Hepatocyte (in vitro differentiated cells): ENCODE measurements at regions not wholly inside any gene's neighbourhood (a gene's known extent, or its start where the extent isn't known, plus 50 kb on each side); places are given as distances from the start of the nearest gene placed in this dataset.

ENCODE experiments used
- DNase-seq: peaks from one replicate; pipeline ENCODE4 v3.0.0-alpha.2; 2016; ENCODE audit warnings: low spot score
- H2AFZ ChIP-seq: fragments of 200-600 bp; sonication (generic); 2 replicates; pipeline ENCODE4 v1.6.0; 2016; ENCODE audit warnings: antibody characterized with exemption, mild to moderate bottlenecking
- H3K27ac ChIP-seq: fragments of 200-600 bp; sonication (generic); 2 replicates; pipeline ENCODE4 v1.5.1; 2016; ENCODE audit warnings: mild to moderate bottlenecking
- H3K27me3 ChIP-seq: fragments of 200-600 bp; sonication (generic); 2 replicates; pipeline ENCODE4 v1.6.1; 2016
- H3K36me3 ChIP-seq: fragments of 200-600 bp; sonication (generic); replicated peaks from 2 replicates; pipeline ENCODE4 v1.5.1; 2016; ENCODE audit warnings: low read depth; ENCODE audit not compliant: insufficient read depth
- H3K4me1 ChIP-seq: fragments of 200-600 bp; sonication (generic); 2 replicates; pipeline ENCODE4 v1.5.1; 2016; ENCODE audit warnings: mild to moderate bottlenecking, moderate library complexity; ENCODE audit not compliant: insufficient read depth
- H3K4me2 ChIP-seq: fragments of 200-600 bp; sonication (generic); 2 replicates; pipeline ENCODE4 v1.6.0; 2016
- H3K4me3 ChIP-seq: fragments of 200-600 bp; sonication (generic); 2 replicates; pipeline ENCODE4 v1.5.1; 2016; ENCODE audit warnings: mild to moderate bottlenecking
- H3K79me2 ChIP-seq: fragments of 200-600 bp; sonication (generic); 2 replicates; pipeline ENCODE4 v1.6.0; 2017; ENCODE audit warnings: mild to moderate bottlenecking
- H3K9me2 ChIP-seq: fragments of 200-600 bp; sonication (generic); replicated peaks from 2 replicates; pipeline ENCODE4 v1.6.0; 2017; ENCODE audit warnings: mild to moderate bottlenecking; ENCODE audit not compliant: insufficient read depth
- H3K9me3 ChIP-seq: fragments of 200-600 bp; sonication (generic); 2 replicates; pipeline ENCODE4 v1.5.1; 2016; ENCODE audit warnings: low read depth, mild to moderate bottlenecking
- H4K20me1 ChIP-seq: fragments of 200-600 bp; sonication (generic); 2 replicates; pipeline ENCODE4 v1.6.0; 2016; ENCODE audit warnings: mild to moderate bottlenecking; ENCODE audit not compliant: insufficient read depth, poor library complexity, severe bottlenecking
- EZH2 ChIP-seq: fragments of 200-600 bp; sonication (generic); IDR thresholded peaks from 2 replicates; pipeline ENCODE4 v1.6.1; 2016; ENCODE audit warnings: antibody characterized with exemption, mild to moderate bottlenecking, borderline replicate concordance
- EZH2phosphoT487 ChIP-seq: fragments of 200-600 bp; sonication (generic); IDR thresholded peaks from one replicate; pipeline ENCODE4 v1.6.1; 2018; ENCODE audit warnings: antibody characterized with exemption, mild to moderate bottlenecking, low read depth, moderate library complexity; ENCODE audit not compliant: unreplicated experiment, severe bottlenecking
- WGBS: methylation state at CpG from one replicate; pipeline ENCODE4 v1.1.6; 2016; ENCODE audit warnings: low lambda C conversion rate; ENCODE audit errors: missing lambda C conversion rate; 5-methylcytosine and 5-hydroxymethylcytosine counted together
- TF ChIP-seq, protein P1 (sequence below): fragments of 200-600 bp; sonication (generic); IDR thresholded peaks from 2 replicates; pipeline ENCODE4 v1.5.1; 2016; ENCODE audit warnings: antibody characterized with exemption, mild to moderate bottlenecking; ENCODE audit not compliant: poor library complexity

DNA sequence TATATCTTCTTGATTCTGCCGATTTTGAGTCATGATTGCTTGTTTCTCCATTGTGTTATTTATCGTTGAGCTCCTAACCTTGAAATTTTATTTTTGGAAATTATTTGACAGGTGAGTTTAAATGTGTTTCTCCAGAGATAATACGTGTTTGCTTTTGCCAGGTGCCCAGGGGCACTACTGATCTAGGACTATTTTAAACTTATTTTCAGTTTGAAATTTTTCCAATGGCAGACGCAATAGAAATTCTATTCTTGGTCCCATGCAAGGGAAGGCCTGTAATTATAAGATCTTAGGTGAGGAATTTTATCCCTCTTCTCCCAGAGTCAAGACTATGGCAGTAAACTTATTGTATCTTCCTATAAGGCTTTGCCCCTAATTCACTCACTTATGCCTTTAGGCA is 252.8 kb downstream of the AEBP2 start:
- Histone ChIP-seq H3K27ac (no peak overlapping the region), H3K27me3 (no peaks in the 10 kb centered on the region), H4K20me1 (no peaks in the 10 kb centered on the region), H3K9me2 (no peaks in the 10 kb centered on the region), H3K79me2 (no peaks in the 10 kb centered on the region), H3K9me3 (no peaks in the 10 kb centered on the region), H2AFZ (no peak overlapping the region), H3K4me1 (no peaks in the 10 kb centered on the region), H3K4me2 (no peak overlapping the region), H3K4me3 (no peak overlapping the region), H3K36me3 (no peaks in the 10 kb centered on the region)
- WGBS, result 93% methylated on average over 4 of the region's 4 CpGs
- TF ChIP-seq EZH2phosphoT487 (no peak), EZH2 (no peak)
- TF ChIP-seq, protein P1, sequence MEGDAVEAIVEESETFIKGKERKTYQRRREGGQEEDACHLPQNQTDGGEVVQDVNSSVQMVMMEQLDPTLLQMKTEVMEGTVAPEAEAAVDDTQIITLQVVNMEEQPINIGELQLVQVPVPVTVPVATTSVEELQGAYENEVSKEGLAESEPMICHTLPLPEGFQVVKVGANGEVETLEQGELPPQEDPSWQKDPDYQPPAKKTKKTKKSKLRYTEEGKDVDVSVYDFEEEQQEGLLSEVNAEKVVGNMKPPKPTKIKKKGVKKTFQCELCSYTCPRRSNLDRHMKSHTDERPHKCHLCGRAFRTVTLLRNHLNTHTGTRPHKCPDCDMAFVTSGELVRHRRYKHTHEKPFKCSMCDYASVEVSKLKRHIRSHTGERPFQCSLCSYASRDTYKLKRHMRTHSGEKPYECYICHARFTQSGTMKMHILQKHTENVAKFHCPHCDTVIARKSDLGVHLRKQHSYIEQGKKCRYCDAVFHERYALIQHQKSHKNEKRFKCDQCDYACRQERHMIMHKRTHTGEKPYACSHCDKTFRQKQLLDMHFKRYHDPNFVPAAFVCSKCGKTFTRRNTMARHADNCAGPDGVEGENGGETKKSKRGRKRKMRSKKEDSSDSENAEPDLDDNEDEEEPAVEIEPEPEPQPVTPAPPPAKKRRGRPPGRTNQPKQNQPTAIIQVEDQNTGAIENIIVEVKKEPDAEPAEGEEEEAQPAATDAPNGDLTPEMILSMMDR, result no peak
- no peak for DNase-seq

DNA sequence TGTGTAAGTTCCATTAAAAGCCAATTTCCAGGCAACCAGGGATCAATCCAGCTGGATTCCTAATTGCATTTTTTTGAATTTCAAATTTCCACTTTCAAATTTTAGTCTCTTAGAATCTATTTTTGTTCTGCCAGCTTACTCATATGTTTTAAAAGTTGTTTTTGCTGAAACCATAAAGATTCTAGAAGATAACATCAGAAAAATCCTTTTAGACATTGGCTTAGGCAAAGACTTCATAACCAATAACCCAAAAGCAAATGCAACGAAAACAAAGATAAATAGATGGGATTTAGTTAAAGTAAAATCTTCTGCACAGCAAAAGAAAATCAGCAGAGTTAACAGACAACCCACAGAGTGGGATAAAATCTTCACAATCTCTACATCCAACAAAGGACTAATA is 253.3 kb downstream of the AEBP2 start:
- H3K27ac ChIP-seq, result no peak overlapping the region
- no peaks in the 10 kb centered on the region for H4K20me1 ChIP-seq
- TF ChIP-seq EZH2, result no peak
- TF ChIP-seq, protein P1, result no peak
- TF ChIP-seq EZH2phosphoT487, result no peak
- H3K27me3 ChIP-seq, result no peaks in the 10 kb centered on the region
- WGBS, result 64% methylated on average over 1 of the region's 1 CpG
- no peak for DNase-seq
- H3K4me1 ChIP-seq, result no peaks in the 10 kb centered on the region
- H2AFZ ChIP-seq, result no peak overlapping the region
- H3K9me3 ChIP-seq, result no peaks in the 10 kb centered on the region
- H3K79me2 ChIP-seq, result no peaks in the 10 kb centered on the region
- H3K9me2 ChIP-seq, result no peaks in the 10 kb centered on the region
- H3K4me3 ChIP-seq, result no peak overlapping the region
- H3K36me3 ChIP-seq, result no peaks in the 10 kb centered on the region
- no peak overlapping the region for H3K4me2 ChIP-seq

DNA sequence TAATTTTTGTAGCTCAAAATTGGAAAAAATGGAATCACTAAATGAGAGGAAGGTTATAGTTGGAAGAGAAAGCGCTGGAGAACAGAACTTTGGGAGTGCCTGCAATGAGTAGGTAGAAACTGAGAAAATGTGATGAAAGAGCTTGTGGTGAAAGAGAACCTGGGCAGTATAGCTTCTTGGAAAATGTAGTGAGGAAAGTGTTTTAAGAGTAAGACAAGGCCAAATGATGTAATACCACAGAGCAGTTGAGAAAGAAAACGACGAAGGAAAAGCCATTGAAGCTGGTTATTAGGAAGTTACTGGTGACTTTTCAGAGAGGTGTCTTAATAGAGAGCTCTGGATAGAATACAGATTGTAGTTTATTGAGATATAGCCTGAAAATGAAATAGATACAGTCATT is 255.3 kb downstream of the AEBP2 start:
- no peak overlapping the region for H3K4me2 ChIP-seq

More for the DNA sequence above, 255.3 kb downstream of the AEBP2 start:
- WGBS, result 81% methylated on average over 3 of the region's 3 CpGs
- no peaks in the 10 kb centered on the region for H3K4me1 ChIP-seq
- no peak overlapping the region for H3K27ac ChIP-seq
- no peaks in the 10 kb centered on the region for H3K9me3 ChIP-seq
- no peak for DNase-seq
- no peaks in the 10 kb centered on the region for H3K27me3 ChIP-seq
- no peak for TF ChIP-seq EZH2phosphoT487
- no peak for TF ChIP-seq EZH2
- TF ChIP-seq, protein P1, result no peak
- H3K36me3 ChIP-seq, result no peaks in the 10 kb centered on the region
- H3K79me2 ChIP-seq, result no peaks in the 10 kb centered on the region
- no peaks in the 10 kb centered on the region for H3K9me2 ChIP-seq
- H4K20me1 ChIP-seq, result no peaks in the 10 kb centered on the region
- no peak overlapping the region for H2AFZ ChIP-seq
- no peak overlapping the region for H3K4me3 ChIP-seq
